ENCODE measurements at regions not wholly inside any gene's neighbourhood (a gene's known extent, or its start where the extent isn't known, plus 50 kb on each side); places are given as distances from the start of the nearest gene placed in this dataset.

DNA sequence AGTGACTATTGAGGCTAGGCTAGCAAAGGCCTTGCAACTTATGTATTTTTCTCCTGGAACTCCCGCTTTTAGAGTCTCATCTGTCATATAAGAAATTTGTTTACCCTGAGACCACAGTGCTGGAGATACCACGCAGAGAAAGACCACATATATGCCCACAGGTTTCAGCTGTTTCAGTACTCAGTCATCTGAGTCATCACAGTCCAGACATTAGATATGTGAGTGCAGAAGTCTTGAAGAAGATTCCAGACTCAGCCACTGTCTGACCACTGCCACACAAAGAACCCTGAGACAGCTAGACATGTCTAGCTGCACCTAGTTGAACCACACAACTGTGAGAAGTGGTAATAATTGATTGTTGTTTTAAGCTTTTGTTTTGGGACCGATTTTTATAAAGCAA is 648.3 kb downstream of the EPM2A start:
- TF ChIP-seq, protein P1, sequence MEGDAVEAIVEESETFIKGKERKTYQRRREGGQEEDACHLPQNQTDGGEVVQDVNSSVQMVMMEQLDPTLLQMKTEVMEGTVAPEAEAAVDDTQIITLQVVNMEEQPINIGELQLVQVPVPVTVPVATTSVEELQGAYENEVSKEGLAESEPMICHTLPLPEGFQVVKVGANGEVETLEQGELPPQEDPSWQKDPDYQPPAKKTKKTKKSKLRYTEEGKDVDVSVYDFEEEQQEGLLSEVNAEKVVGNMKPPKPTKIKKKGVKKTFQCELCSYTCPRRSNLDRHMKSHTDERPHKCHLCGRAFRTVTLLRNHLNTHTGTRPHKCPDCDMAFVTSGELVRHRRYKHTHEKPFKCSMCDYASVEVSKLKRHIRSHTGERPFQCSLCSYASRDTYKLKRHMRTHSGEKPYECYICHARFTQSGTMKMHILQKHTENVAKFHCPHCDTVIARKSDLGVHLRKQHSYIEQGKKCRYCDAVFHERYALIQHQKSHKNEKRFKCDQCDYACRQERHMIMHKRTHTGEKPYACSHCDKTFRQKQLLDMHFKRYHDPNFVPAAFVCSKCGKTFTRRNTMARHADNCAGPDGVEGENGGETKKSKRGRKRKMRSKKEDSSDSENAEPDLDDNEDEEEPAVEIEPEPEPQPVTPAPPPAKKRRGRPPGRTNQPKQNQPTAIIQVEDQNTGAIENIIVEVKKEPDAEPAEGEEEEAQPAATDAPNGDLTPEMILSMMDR (conservative IDR thresholded peaks at IDR 0.05; ENCODE audit: low read depth, low read length) = no peak
- TF ChIP-seq EZH2 (IDR thresholded peaks at IDR 0.05; ENCODE audit: borderline replicate concordance, low read depth, low read length, poor library complexity, severe bottlenecking) = no peak
